ENCODE measurements at regions not wholly inside any gene's neighbourhood (a gene's known extent, or its start where the extent isn't known, plus 50 kb on each side); places are given as distances from the start of the nearest gene placed in this dataset.
A peak's percentile ranks its signal among the peaks of the same experiment; 100 is the strongest.

- DNase-seq = no peak
Observed at GRCh38 chr14:100659345-100660001, 67.2 kb upstream of the DLK1 start.

GRCh38 chr14:100660498-100660881, 66.2 kb upstream of the DLK1 start:
- no peak for DNase-seq

GRCh38 chr14:100660882-100661635, 65.6 kb upstream of the DLK1 start:
- no peak for DNase-seq

- DNase-seq = peak; percentile 85
Observed at GRCh38 chr14:100662879-100663760, 63.6 kb upstream of the DLK1 start.

- no peak for DNase-seq
Observed at GRCh38 chr14:100663761-100664052, 63.0 kb upstream of the DLK1 start.

GRCh38 chr14:100664231-100664630, 62.5 kb upstream of the DLK1 start:
- no peak for DNase-seq

- no peak for DNase-seq
Observed at GRCh38 chr14:100664841-100665510, 61.7 kb upstream of the DLK1 start.

- peak; percentile 61 for DNase-seq
Observed at GRCh38 chr14:100665511-100666032, 61.1 kb upstream of the DLK1 start.

GRCh38 chr14:100666403-100666802, 60.3 kb upstream of the DLK1 start:
- DNase-seq = no peak

- no peak for DNase-seq
Observed at GRCh38 chr14:100666851-100667250, 59.8 kb upstream of the DLK1 start.

GRCh38 chr14:100667656-100668055, 59.0 kb upstream of the DLK1 start:
- no peak for DNase-seq

- no peak for DNase-seq
Observed at GRCh38 chr14:100668352-100668751, 58.3 kb upstream of the DLK1 start.

GRCh38 chr14:100669011-100669412, 57.7 kb upstream of the DLK1 start:
- DNase-seq = no peak

GRCh38 chr14:100669468-100669867, 57.2 kb upstream of the DLK1 start:
- DNase-seq = no peak

GRCh38 chr14:100670017-100670752, 56.5 kb upstream of the DLK1 start:
- DNase-seq = no peak

GRCh38 chr14:100670753-100671049, 56.0 kb upstream of the DLK1 start:
- no peak for DNase-seq

- DNase-seq = no peak
Observed at GRCh38 chr14:100671386-100671901, 55.2 kb upstream of the DLK1 start.

- DNase-seq = no peak
Observed at GRCh38 chr14:100671906-100672305, 54.8 kb upstream of the DLK1 start.

- DNase-seq = peak; percentile 94
Observed at GRCh38 chr14:100673085-100673806, 53.4 kb upstream of the DLK1 start.

GRCh38 chr14:100673807-100674154, 52.9 kb upstream of the DLK1 start:
- DNase-seq = peak; percentile 33

GRCh38 chr14:100674428-100674827, 52.3 kb upstream of the DLK1 start:
- no peak for DNase-seq
